Stimulated activated CD8-positive, alpha-beta memory T cell treated with anti-CD3 and anti-CD28 coated beads, Interleukin-7, amount 100 ng/mL, for 4 hours (primary cell): ENCODE measurements at regions not wholly inside any gene's neighbourhood (a gene's known extent, or its start where the extent isn't known, plus 50 kb on each side); places are given as distances from the start of the nearest gene placed in this dataset.
"Not testable (repeated sequence)": the region's sequence is repeated elsewhere in the genome, so short reads cannot be mapped to it uniquely, and the experiment has no call there.

Source experiments
- DNase-seq, 2 donors: peaks; one replicate each; pipeline ENCODE4 v3.0.0-alpha.2; 2020; ENCODE audit warnings: low read depth in 2 of 2

- no peak for DNase-seq
Observed at GRCh38 chr4:58063404-58064160, 953.4 kb upstream of the IGFBP7 start.

GRCh38 chr4:58061967-58062366, 951.8 kb upstream of the IGFBP7 start:
- DNase-seq, result no peak

GRCh38 chr4:58050439-58050838, 940.3 kb upstream of the IGFBP7 start:
- DNase-seq, result no peak

GRCh38 chr4:58048491-58048890, 938.3 kb upstream of the IGFBP7 start:
- DNase-seq, result no peak

GRCh38 chr4:58042176-58042575, 932.0 kb upstream of the IGFBP7 start:
- DNase-seq, result no peak

- DNase-seq, result no peak
Observed at GRCh38 chr4:57993944-57994343, 883.8 kb upstream of the IGFBP7 start.

- DNase-seq, result no peak
Observed at GRCh38 chr4:57989430-57989829, 879.2 kb upstream of the IGFBP7 start.

- no peak for DNase-seq
Observed at GRCh38 chr4:57985161-57985560, 875.0 kb upstream of the IGFBP7 start.

GRCh38 chr4:57981123-57981522, 870.9 kb upstream of the IGFBP7 start:
- no peak for DNase-seq

GRCh38 chr4:57974821-57975220, 864.6 kb upstream of the IGFBP7 start:
- DNase-seq, result no peak

- no peak for DNase-seq
Observed at GRCh38 chr4:57973819-57974218, 863.6 kb upstream of the IGFBP7 start.

- DNase-seq, result no peak
Observed at GRCh38 chr4:57971261-57971660, 861.1 kb upstream of the IGFBP7 start.

- DNase-seq, result no peak
Observed at GRCh38 chr4:57966987-57967760, 857.0 kb upstream of the IGFBP7 start.

GRCh38 chr4:57965431-57965830, 855.2 kb upstream of the IGFBP7 start:
- DNase-seq, result not testable (repeated sequence)

GRCh38 chr4:57945298-57945697, 835.1 kb upstream of the IGFBP7 start:
- no peak for DNase-seq

GRCh38 chr4:57943682-57944081, 833.5 kb upstream of the IGFBP7 start:
- no peak for DNase-seq

GRCh38 chr4:57937326-57937725, 827.1 kb upstream of the IGFBP7 start:
- not testable (repeated sequence) for DNase-seq

GRCh38 chr4:57926311-57926710, 816.1 kb upstream of the IGFBP7 start:
- DNase-seq, result no peak

GRCh38 chr4:57924951-57925350, 814.8 kb upstream of the IGFBP7 start:
- DNase-seq, result no peak

GRCh38 chr4:57916479-57916878, 806.3 kb upstream of the IGFBP7 start:
- DNase-seq, result no peak

- no peak for DNase-seq
Observed at GRCh38 chr4:57911203-57911602, 801.0 kb upstream of the IGFBP7 start.

GRCh38 chr4:57910151-57910550, 800.0 kb upstream of the IGFBP7 start:
- DNase-seq, result no peak

GRCh38 chr4:57905965-57906364, 795.8 kb upstream of the IGFBP7 start:
- no peak for DNase-seq
